ENCODE measurements at regions not wholly inside any gene's neighbourhood (a gene's known extent, or its start where the extent isn't known, plus 50 kb on each side); places are given as distances from the start of the nearest gene placed in this dataset.

DNA sequence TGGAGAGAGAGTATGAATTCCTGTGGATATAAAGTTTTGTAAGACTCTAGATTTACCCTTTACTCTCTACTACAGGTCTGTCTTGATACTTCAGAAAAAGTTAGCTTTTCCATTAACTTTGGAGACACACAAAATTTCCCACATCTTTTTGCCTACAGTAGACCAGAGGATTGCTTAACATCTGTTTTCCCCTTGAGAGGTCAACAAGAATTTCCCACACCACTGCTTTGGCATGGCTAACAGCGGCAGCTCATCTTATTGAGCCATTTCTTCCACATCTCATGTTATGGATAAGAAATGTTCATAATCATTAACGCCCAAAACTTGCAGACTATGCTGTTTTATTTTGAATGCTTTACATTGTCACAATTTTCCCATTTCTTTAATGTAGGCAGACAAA is 273.6 kb upstream of the RGPD4 start (continued):
- TF ChIP-seq, protein P1, sequence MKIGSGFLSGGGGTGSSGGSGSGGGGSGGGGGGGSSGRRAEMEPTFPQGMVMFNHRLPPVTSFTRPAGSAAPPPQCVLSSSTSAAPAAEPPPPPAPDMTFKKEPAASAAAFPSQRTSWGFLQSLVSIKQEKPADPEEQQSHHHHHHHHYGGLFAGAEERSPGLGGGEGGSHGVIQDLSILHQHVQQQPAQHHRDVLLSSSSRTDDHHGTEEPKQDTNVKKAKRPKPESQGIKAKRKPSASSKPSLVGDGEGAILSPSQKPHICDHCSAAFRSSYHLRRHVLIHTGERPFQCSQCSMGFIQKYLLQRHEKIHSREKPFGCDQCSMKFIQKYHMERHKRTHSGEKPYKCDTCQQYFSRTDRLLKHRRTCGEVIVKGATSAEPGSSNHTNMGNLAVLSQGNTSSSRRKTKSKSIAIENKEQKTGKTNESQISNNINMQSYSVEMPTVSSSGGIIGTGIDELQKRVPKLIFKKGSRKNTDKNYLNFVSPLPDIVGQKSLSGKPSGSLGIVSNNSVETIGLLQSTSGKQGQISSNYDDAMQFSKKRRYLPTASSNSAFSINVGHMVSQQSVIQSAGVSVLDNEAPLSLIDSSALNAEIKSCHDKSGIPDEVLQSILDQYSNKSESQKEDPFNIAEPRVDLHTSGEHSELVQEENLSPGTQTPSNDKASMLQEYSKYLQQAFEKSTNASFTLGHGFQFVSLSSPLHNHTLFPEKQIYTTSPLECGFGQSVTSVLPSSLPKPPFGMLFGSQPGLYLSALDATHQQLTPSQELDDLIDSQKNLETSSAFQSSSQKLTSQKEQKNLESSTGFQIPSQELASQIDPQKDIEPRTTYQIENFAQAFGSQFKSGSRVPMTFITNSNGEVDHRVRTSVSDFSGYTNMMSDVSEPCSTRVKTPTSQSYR (CRISPR knock-in tag; IDR thresholded peaks at IDR 0.05) = no peak
- TF ChIP-seq, protein P2, sequence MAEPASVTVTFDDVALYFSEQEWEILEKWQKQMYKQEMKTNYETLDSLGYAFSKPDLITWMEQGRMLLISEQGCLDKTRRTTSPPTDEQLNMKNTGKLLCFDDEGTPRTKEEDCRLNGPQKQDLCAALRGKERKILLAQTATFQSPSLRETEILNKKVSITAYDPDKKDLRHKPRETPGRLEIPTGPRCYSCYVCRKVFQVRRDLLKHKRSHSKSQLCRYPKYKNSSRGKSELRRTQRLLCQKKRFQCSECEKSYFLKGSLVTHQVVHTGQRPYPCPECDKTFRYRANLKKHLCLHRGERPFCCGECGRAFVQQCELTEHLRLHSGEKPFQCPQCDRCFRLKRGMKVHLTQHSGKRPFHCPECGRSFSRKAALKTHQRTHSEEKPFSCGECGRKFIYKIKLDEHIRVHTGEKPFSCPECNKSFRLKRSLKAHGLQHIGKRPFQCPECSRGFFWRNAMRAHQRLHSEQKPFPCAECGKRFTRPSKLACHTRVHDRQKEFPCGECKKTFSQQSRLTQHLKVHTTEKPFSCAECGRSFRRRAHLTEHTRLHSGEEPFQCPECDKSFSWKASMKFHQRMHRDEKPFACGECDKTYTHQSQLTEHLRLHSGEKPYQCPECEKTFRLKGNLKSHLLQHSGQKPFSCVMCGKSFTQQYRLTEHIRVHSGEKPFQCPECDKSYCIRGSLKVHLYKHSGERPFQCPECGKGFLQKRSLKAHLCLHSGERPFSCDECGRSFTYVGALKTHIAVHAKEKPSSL (CRISPR knock-in tag; conservative IDR thresholded peaks at IDR 0.05) = no peak
- no peak for TF ChIP-seq OVOL2 (CRISPR knock-in tag; IDR thresholded peaks at IDR 0.05; ENCODE audit: borderline replicate concordance)

DNA sequence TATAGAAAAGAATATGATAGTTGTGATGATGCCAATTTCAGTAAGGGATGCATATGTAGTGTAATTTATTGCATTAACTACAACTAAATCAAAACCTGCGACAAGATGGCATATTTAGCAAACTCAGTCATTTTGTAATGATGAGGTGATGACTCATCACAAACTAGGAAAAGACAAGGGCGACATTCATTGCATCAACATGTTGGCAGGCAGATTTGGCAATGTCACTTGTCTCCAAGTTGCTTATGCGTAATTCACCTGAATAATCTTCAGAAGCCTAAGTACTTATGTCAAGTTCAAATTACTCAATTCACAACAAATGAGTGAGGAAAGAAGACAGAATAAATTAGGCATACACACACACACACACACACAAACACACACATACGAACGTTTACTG is 273.2 kb upstream of the RGPD4 start:
- H3K27me3 Mint-ChIP-seq (ENCODE audit: low read depth) = peaks cover 22% of the 10 kb centered on the region
- no peak for TF ChIP-seq OVOL2 (CRISPR knock-in tag; IDR thresholded peaks at IDR 0.05; ENCODE audit: borderline replicate concordance)
- TF ChIP-seq, protein P3, sequence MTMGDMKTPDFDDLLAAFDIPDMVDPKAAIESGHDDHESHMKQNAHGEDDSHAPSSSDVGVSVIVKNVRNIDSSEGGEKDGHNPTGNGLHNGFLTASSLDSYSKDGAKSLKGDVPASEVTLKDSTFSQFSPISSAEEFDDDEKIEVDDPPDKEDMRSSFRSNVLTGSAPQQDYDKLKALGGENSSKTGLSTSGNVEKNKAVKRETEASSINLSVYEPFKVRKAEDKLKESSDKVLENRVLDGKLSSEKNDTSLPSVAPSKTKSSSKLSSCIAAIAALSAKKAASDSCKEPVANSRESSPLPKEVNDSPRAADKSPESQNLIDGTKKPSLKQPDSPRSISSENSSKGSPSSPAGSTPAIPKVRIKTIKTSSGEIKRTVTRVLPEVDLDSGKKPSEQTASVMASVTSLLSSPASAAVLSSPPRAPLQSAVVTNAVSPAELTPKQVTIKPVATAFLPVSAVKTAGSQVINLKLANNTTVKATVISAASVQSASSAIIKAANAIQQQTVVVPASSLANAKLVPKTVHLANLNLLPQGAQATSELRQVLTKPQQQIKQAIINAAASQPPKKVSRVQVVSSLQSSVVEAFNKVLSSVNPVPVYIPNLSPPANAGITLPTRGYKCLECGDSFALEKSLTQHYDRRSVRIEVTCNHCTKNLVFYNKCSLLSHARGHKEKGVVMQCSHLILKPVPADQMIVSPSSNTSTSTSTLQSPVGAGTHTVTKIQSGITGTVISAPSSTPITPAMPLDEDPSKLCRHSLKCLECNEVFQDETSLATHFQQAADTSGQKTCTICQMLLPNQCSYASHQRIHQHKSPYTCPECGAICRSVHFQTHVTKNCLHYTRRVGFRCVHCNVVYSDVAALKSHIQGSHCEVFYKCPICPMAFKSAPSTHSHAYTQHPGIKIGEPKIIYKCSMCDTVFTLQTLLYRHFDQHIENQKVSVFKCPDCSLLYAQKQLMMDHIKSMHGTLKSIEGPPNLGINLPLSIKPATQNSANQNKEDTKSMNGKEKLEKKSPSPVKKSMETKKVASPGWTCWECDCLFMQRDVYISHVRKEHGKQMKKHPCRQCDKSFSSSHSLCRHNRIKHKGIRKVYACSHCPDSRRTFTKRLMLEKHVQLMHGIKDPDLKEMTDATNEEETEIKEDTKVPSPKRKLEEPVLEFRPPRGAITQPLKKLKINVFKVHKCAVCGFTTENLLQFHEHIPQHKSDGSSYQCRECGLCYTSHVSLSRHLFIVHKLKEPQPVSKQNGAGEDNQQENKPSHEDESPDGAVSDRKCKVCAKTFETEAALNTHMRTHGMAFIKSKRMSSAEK (CRISPR knock-in tag; IDR thresholded peaks at IDR 0.05; ENCODE audit: borderline replicate concordance) = no peak
- TF ChIP-seq, protein P4, sequence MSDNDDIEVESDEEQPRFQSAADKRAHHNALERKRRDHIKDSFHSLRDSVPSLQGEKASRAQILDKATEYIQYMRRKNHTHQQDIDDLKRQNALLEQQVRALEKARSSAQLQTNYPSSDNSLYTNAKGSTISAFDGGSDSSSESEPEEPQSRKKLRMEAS (CRISPR knock-in tag; IDR thresholded peaks at IDR 0.05) = no peak
- TF ChIP-seq ZNF138 (CRISPR knock-in tag; conservative IDR thresholded peaks at IDR 0.05) = no peak
- TF ChIP-seq, protein P5, sequence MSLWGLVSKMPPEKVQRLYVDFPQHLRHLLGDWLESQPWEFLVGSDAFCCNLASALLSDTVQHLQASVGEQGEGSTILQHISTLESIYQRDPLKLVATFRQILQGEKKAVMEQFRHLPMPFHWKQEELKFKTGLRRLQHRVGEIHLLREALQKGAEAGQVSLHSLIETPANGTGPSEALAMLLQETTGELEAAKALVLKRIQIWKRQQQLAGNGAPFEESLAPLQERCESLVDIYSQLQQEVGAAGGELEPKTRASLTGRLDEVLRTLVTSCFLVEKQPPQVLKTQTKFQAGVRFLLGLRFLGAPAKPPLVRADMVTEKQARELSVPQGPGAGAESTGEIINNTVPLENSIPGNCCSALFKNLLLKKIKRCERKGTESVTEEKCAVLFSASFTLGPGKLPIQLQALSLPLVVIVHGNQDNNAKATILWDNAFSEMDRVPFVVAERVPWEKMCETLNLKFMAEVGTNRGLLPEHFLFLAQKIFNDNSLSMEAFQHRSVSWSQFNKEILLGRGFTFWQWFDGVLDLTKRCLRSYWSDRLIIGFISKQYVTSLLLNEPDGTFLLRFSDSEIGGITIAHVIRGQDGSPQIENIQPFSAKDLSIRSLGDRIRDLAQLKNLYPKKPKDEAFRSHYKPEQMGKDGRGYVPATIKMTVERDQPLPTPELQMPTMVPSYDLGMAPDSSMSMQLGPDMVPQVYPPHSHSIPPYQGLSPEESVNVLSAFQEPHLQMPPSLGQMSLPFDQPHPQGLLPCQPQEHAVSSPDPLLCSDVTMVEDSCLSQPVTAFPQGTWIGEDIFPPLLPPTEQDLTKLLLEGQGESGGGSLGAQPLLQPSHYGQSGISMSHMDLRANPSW (CRISPR knock-in tag; conservative IDR thresholded peaks at IDR 0.05; ENCODE audit: low read depth) = no peak
- TF ChIP-seq FOXJ3 (CRISPR knock-in tag; IDR thresholded peaks at IDR 0.05; ENCODE audit: borderline replicate concordance) = no peak
- H3K4me1 Mint-ChIP-seq = no peaks in the 10 kb centered on the region
- H3K36me3 Mint-ChIP-seq = peaks cover 37% of the 10 kb centered on the region
- DNase-seq (ENCODE audit: low spot score) (no peak), ATAC-seq (no peak)
- no peak overlapping the region for H3K4me3 Mint-ChIP-seq
- ChIA-PET CTCF (no interaction called here), POLR2A (no interaction called here)
- no peak overlapping the region for H3K27ac Mint-ChIP-seq
- H3K9me3 Mint-ChIP-seq = peaks cover 52% of the 10 kb centered on the region

DNA sequence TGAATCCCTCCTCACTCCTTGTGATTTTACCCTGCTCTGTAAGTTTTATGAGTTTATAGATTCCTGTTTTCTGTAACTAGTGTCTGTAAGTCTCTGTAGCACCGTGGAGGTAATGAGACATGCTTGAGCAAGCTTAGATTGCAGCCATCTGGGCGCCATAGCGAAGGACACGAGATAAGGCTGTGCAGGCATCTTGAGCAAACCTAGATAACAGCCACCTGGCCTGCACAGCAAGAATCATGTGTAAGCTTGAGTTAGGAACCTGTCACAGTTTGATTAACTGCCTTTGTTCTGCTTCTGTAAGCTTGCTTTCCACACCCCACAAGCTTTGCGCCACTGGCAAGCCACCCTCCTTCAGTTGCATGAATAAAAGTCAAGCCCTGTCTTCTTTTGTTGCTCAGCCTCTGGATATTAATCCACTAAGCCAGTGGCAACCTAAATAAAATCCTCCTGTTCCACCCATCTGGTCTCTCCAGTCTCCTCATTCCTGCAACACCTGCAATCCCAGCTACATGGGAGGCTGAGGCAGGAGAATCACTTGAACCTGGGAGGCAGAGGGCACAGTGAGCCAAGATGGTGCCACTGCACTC is 270.6 kb upstream of the RGPD4 start:
- Mint-ChIP-seq H3K27ac (no peak overlapping the region), H3K36me3 (peaks cover 48% of the 10 kb centered on the region), H3K4me1 (peaks cover 5% of the 10 kb centered on the region; the same call in 1 of the 2 replicates), H3K4me3 (no peak overlapping the region), H3K27me3 (ENCODE audit: low read depth) (peaks cover 35% of the 10 kb centered on the region), H3K9me3 (peaks cover 74% of the 10 kb centered on the region)
- DNase-seq (ENCODE audit: low spot score) = no peak
- ChIA-PET POLR2A (no interaction called here), CTCF (no interaction called here)
- TF ChIP-seq ZNF396 (CRISPR knock-in tag; IDR thresholded peaks at IDR 0.05; ENCODE audit: borderline replicate concordance) (no peak), IRF2 (CRISPR knock-in tag; IDR thresholded peaks at IDR 0.05; ENCODE audit: borderline replicate concordance, low read depth) (no peak), FOXJ3 (CRISPR knock-in tag; IDR thresholded peaks at IDR 0.05; ENCODE audit: borderline replicate concordance) (no peak), GABPB1 (CRISPR knock-in tag; IDR thresholded peaks at IDR 0.05) (no peak), SMAD4 (CRISPR knock-in tag; IDR thresholded peaks at IDR 0.05) (no peak)
- TF ChIP-seq, protein P6, sequence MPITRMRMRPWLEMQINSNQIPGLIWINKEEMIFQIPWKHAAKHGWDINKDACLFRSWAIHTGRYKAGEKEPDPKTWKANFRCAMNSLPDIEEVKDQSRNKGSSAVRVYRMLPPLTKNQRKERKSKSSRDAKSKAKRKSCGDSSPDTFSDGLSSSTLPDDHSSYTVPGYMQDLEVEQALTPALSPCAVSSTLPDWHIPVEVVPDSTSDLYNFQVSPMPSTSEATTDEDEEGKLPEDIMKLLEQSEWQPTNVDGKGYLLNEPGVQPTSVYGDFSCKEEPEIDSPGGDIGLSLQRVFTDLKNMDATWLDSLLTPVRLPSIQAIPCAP (CRISPR knock-in tag; IDR thresholded peaks at IDR 0.05) = no peak
- TF ChIP-seq, protein P7, sequence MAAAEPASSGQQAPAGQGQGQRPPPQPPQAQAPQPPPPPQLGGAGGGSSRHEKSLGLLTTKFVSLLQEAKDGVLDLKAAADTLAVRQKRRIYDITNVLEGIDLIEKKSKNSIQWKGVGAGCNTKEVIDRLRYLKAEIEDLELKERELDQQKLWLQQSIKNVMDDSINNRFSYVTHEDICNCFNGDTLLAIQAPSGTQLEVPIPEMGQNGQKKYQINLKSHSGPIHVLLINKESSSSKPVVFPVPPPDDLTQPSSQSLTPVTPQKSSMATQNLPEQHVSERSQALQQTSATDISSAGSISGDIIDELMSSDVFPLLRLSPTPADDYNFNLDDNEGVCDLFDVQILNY (CRISPR knock-in tag; IDR thresholded peaks at IDR 0.05) = no peak
- TF ChIP-seq, protein P8, sequence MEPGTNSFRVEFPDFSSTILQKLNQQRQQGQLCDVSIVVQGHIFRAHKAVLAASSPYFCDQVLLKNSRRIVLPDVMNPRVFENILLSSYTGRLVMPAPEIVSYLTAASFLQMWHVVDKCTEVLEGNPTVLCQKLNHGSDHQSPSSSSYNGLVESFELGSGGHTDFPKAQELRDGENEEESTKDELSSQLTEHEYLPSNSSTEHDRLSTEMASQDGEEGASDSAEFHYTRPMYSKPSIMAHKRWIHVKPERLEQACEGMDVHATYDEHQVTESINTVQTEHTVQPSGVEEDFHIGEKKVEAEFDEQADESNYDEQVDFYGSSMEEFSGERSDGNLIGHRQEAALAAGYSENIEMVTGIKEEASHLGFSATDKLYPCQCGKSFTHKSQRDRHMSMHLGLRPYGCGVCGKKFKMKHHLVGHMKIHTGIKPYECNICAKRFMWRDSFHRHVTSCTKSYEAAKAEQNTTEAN (CRISPR knock-in tag; IDR thresholded peaks at IDR 0.05) = no peak
- ATAC-seq = no peak
